ENCODE measurements at regions not wholly inside any gene's neighbourhood (a gene's known extent, or its start where the extent isn't known, plus 50 kb on each side); places are given as distances from the start of the nearest gene placed in this dataset.

GRCh38 chr3:180764481-180764880 lies 85.2 kb upstream of the CCDC39 start:
- Histone ChIP-seq H2AFZ (ENCODE audit: low read length) (no peak overlapping the region), H3K9ac (ENCODE audit: insufficient read depth, low read length) (no peak overlapping the region), H3K27me3 (ENCODE audit: control insufficient read depth, insufficient read depth, low read length) (no peaks in the 10 kb centered on the region), H3K27ac (ENCODE audit: insufficient read depth, low read length) (no peak overlapping the region), H3K4me3 (replicated peaks in 1 of 4; ENCODE audit: control extremely low read depth in 1 of 4, insufficient read depth in 1 of 4, low read depth in 3 of 4, low read length in 4 of 4) (no peak overlapping the region), H3K36me3 (ENCODE audit: control insufficient read depth, insufficient read depth, low read length) (no peaks in the 10 kb centered on the region), H3K4me1 (ENCODE audit: control insufficient read depth, extremely low read depth, insufficient read depth, low read length) (no peaks in the 10 kb centered on the region), H4K20me1 (ENCODE audit: control insufficient read depth, extremely low read depth, insufficient read depth, low read length) (no peaks in the 10 kb centered on the region), H3K4me2 (ENCODE audit: extremely low read depth, insufficient read depth, low read length) (no peak overlapping the region), H3K79me2 (ENCODE audit: control insufficient read depth, insufficient read depth, low read length) (no peaks in the 10 kb centered on the region), H3K9me3 (ENCODE audit: control insufficient read depth, insufficient read depth, low read depth, low read length) (no peaks in the 10 kb centered on the region)
- no peak for DNase-seq (ENCODE audit: low read depth in 2 of 2)
- TF ChIP-seq CTCF (conservative IDR thresholded peaks at IDR 0.05 in 1 of 2, IDR thresholded peaks at IDR 0.05 in 1 of 2; ENCODE audit: low read depth in 1 of 2, low read length in 2 of 2) (no peak), EZH2 (IDR thresholded peaks at IDR 0.05; ENCODE audit: low read length, missing control alignments) (no peak)

GRCh38 chr3:180770639-180771038 lies 91.3 kb upstream of the CCDC39 start:
- H3K79me2 ChIP-seq (ENCODE audit: control insufficient read depth, insufficient read depth, low read length) = no peaks in the 10 kb centered on the region
- TF ChIP-seq CTCF (conservative IDR thresholded peaks at IDR 0.05 in 1 of 2, IDR thresholded peaks at IDR 0.05 in 1 of 2; ENCODE audit: low read depth in 1 of 2, low read length in 2 of 2) = no peak
- no peak for TF ChIP-seq EZH2 (IDR thresholded peaks at IDR 0.05; ENCODE audit: low read length, missing control alignments)
- H3K27ac ChIP-seq (ENCODE audit: insufficient read depth, low read length) = no peak overlapping the region
- no peaks in the 10 kb centered on the region for H4K20me1 ChIP-seq (ENCODE audit: control insufficient read depth, extremely low read depth, insufficient read depth, low read length)
- no peaks in the 10 kb centered on the region for H3K27me3 ChIP-seq (ENCODE audit: control insufficient read depth, insufficient read depth, low read length)
- H3K36me3 ChIP-seq (ENCODE audit: control insufficient read depth, insufficient read depth, low read length) = no peaks in the 10 kb centered on the region
- no peak for DNase-seq (ENCODE audit: low read depth in 2 of 2)
- H3K4me2 ChIP-seq (ENCODE audit: extremely low read depth, insufficient read depth, low read length) = no peak overlapping the region
- no peak overlapping the region for H2AFZ ChIP-seq (ENCODE audit: low read length)
- H3K4me1 ChIP-seq (ENCODE audit: control insufficient read depth, extremely low read depth, insufficient read depth, low read length) = no peaks in the 10 kb centered on the region
- H3K9me3 ChIP-seq (ENCODE audit: control insufficient read depth, insufficient read depth, low read depth, low read length) = no peaks in the 10 kb centered on the region
- H3K4me3 ChIP-seq (replicated peaks in 1 of 4; ENCODE audit: control extremely low read depth in 1 of 4, insufficient read depth in 1 of 4, low read depth in 3 of 4, low read length in 4 of 4) = no peak overlapping the region
- no peak overlapping the region for H3K9ac ChIP-seq (ENCODE audit: insufficient read depth, low read length)

- no peak overlapping the region for H3K9ac ChIP-seq (ENCODE audit: insufficient read depth, low read length)
- H3K27me3 ChIP-seq (ENCODE audit: control insufficient read depth, insufficient read depth, low read length) = no peaks in the 10 kb centered on the region
- no peak overlapping the region for H2AFZ ChIP-seq (ENCODE audit: low read length)
- H3K9me3 ChIP-seq (ENCODE audit: control insufficient read depth, insufficient read depth, low read depth, low read length) = no peaks in the 10 kb centered on the region
- DNase-seq (ENCODE audit: low read depth in 2 of 2) = no peak
- H3K4me1 ChIP-seq (ENCODE audit: control insufficient read depth, extremely low read depth, insufficient read depth, low read length) = no peaks in the 10 kb centered on the region
- H3K79me2 ChIP-seq (ENCODE audit: control insufficient read depth, insufficient read depth, low read length) = no peaks in the 10 kb centered on the region
- no peak overlapping the region for H3K4me2 ChIP-seq (ENCODE audit: extremely low read depth, insufficient read depth, low read length)
- H4K20me1 ChIP-seq (ENCODE audit: control insufficient read depth, extremely low read depth, insufficient read depth, low read length) = no peaks in the 10 kb centered on the region
- H3K27ac ChIP-seq (ENCODE audit: insufficient read depth, low read length) = no peak overlapping the region
- H3K36me3 ChIP-seq (ENCODE audit: control insufficient read depth, insufficient read depth, low read length) = no peaks in the 10 kb centered on the region
- no peak overlapping the region for H3K4me3 ChIP-seq (replicated peaks in 1 of 4; ENCODE audit: control extremely low read depth in 1 of 4, insufficient read depth in 1 of 4, low read depth in 3 of 4, low read length in 4 of 4)
- TF ChIP-seq EZH2 (IDR thresholded peaks at IDR 0.05; ENCODE audit: low read length, missing control alignments) = no peak
These were observed 97.1 kb upstream of the CCDC39 start for GRCh38 chr3:180776433-180776832.

All from fibroblast of lung (primary cell).